Caco-2 (cell line): ENCODE measurements at regions not wholly inside any gene's neighbourhood (a gene's known extent, or its start where the extent isn't known, plus 50 kb on each side); places are given as distances from the start of the nearest gene placed in this dataset.

Experiments
- BruUV-seq: library from RNA; stranded (reverse); fragments of 400-500 nt; replicated peaks from 2 replicates; lab custom pipeline; 2021; lab: Mats Ljungman, UMichigan
- CTCF ChIA-PET: fragments of 300-600 bp; sonication (Branson Sonifier 250); formaldehyde crosslinking; loops from one replicate; lab custom pipeline; 2022; ENCODE audit warnings: antibody characterized with exemption; lab: Charles Lee
- POLR2A ChIA-PET: fragments of 300-600 bp; sonication (Branson Sonifier 250); formaldehyde crosslinking; loops from one replicate; lab custom pipeline; 2022; ENCODE audit warnings: antibody characterized with exemption; lab: Charles Lee
- DNase-seq, 2 experiments: peaks; one replicate each; pipeline versions ENCODE4 v3.0.0 to v3.0.0-alpha.2; 2020 to 2022
- H3K27me3 ChIP-seq: replicated peaks from 2 replicates; pipeline ENCODE4 v1.6.0; 2011; ENCODE audit warnings: low read length; ENCODE audit not compliant: control insufficient read depth, insufficient read depth
- H3K36me3 ChIP-seq: 2 replicates; pipeline ENCODE4 v1.5.1; 2011; ENCODE audit warnings: low read length; ENCODE audit not compliant: control insufficient read depth, insufficient read depth
- H3K4me1 ChIP-seq: fragments of 250-450 bp; sonication (Bioruptor Pico); 2 replicates; pipeline ENCODE4 v1.5.1; 2020; ENCODE audit warnings: mild to moderate bottlenecking
- H3K4me3 ChIP-seq: 2 replicates; pipeline ENCODE4 v1.5.1; 2011; ENCODE audit warnings: low read depth, mild to moderate bottlenecking, control low read depth, low read length
- H3K9me3 ChIP-seq: fragments of 250-450 bp; sonication (Bioruptor Pico); 2 replicates; pipeline ENCODE4 v1.5.1; 2020; ENCODE audit warnings: mild to moderate bottlenecking, moderate library complexity
- H3K27ac Mint-ChIP-seq: one replicate; pipeline ENCODE4 v1.8.0; 2022; ENCODE audit warnings: mixed read lengths; ENCODE audit not compliant: unreplicated experiment
- H3K27me3 Mint-ChIP-seq: one replicate; pipeline ENCODE4 v1.8.0; 2022; ENCODE audit warnings: mixed read lengths; ENCODE audit not compliant: insufficient read depth, unreplicated experiment
- H3K36me3 Mint-ChIP-seq: one replicate; pipeline ENCODE4 v1.8.0; 2022; ENCODE audit warnings: mild to moderate bottlenecking, mixed read lengths; ENCODE audit not compliant: insufficient read depth, unreplicated experiment
- H3K4me1 Mint-ChIP-seq: one replicate; pipeline ENCODE4 v1.8.0; 2022; ENCODE audit warnings: low read depth, mixed read lengths; ENCODE audit not compliant: unreplicated experiment
- H3K4me3 Mint-ChIP-seq: one replicate; pipeline ENCODE4 v1.8.0; 2022; ENCODE audit warnings: mild to moderate bottlenecking, moderate library complexity, mixed read lengths; ENCODE audit not compliant: unreplicated experiment
- H3K9me3 Mint-ChIP-seq: one replicate; pipeline ENCODE4 v1.8.0; 2022; ENCODE audit warnings: mixed read lengths; ENCODE audit not compliant: unreplicated experiment
- CTCF ChIP-seq, 2 experiments: fragments of 200-600 bp in 1 of 2; IDR thresholded peaks; 1 replicate in 1 of 2; 2 replicates in 1 of 2; pipeline versions ENCODE4 v1.5.1 to v1.8.0; 2011 to 2022; ENCODE audit warnings: antibody characterized with exemption in 1 of 2, control low read depth in 1 of 2, inconsistent platforms in 1 of 2, low read depth in 1 of 2, low read length in 1 of 2, mild to moderate bottlenecking in 1 of 2, moderate library complexity in 1 of 2; ENCODE audit not compliant: insufficient read depth in 1 of 2, severe bottlenecking in 1 of 2, unreplicated experiment in 1 of 2
- intact Hi-C: fragments of 100-400 bp; cut with micrococcal nuclease; formaldehyde crosslinking; loops from one replicate; pipeline ENCODE4 v1.10.0; 2022; ENCODE audit not compliant: unreplicated experiment

- DNase-seq, result no peak
- intact Hi-C loops, result no loop called here
- Histone ChIP-seq H3K4me3 (no peak overlapping the region), H3K4me1 (no peaks in the 10 kb centered on the region), H3K9me3 (no peaks in the 10 kb centered on the region), H3K36me3 (no peaks in the 10 kb centered on the region), H3K27me3 (no peaks in the 10 kb centered on the region)
- H3K36me3 Mint-ChIP-seq, result no peaks in the 10 kb centered on the region
- no peak overlapping the region for H3K27ac Mint-ChIP-seq
- H3K27me3 Mint-ChIP-seq, result peaks cover 2% of the 10 kb centered on the region
- H3K4me3 Mint-ChIP-seq, result no peak overlapping the region
- ChIA-PET POLR2A (no interaction called here), CTCF (no interaction called here)
- TF ChIP-seq CTCF (IDR thresholded peaks at IDR 0.05; ENCODE audit: insufficient read depth in 1 of 2, low read depth in 1 of 2, low read length in 1 of 2, severe bottlenecking in 1 of 2, unreplicated experiment in 1 of 2), result no peak
- BruUV-seq, result no TSS peak
- H3K4me1 Mint-ChIP-seq, result peaks cover 4% of the 10 kb centered on the region
- no peaks in the 10 kb centered on the region for H3K9me3 Mint-ChIP-seq
Observed at GRCh38 chr4:123838474-123838873, 441.9 kb downstream of the SPRY1 start.

- Mint-ChIP-seq H3K4me1 (peaks cover 8% of the 10 kb centered on the region), H3K36me3 (no peaks in the 10 kb centered on the region), H3K27me3 (peaks cover 2% of the 10 kb centered on the region), H3K27ac (no peak overlapping the region), H3K9me3 (no peaks in the 10 kb centered on the region), H3K4me3 (no peak overlapping the region)
- POLR2A ChIA-PET, result no interaction called here
- Histone ChIP-seq H3K4me1 (no peaks in the 10 kb centered on the region), H3K36me3 (no peaks in the 10 kb centered on the region), H3K27me3 (no peaks in the 10 kb centered on the region), H3K4me3 (no peak overlapping the region), H3K9me3 (no peaks in the 10 kb centered on the region)
- CTCF ChIA-PET, result no interaction called here
- BruUV-seq, result no TSS peak
- TF ChIP-seq CTCF (IDR thresholded peaks at IDR 0.05; ENCODE audit: insufficient read depth in 1 of 2, low read depth in 1 of 2, low read length in 1 of 2, severe bottlenecking in 1 of 2, unreplicated experiment in 1 of 2), result no peak
- intact Hi-C loops, result no loop called here
- DNase-seq, result no peak
Observed at GRCh38 chr4:123840197-123840596, 443.6 kb downstream of the SPRY1 start.

GRCh38 chr4:123841447-123842121 is 445.0 kb downstream of the SPRY1 start:
- Mint-ChIP-seq H3K27ac (no peak overlapping the region), H3K9me3 (no peaks in the 10 kb centered on the region), H3K4me1 (peaks cover 8% of the 10 kb centered on the region), H3K4me3 (no peak overlapping the region), H3K36me3 (no peaks in the 10 kb centered on the region), H3K27me3 (peaks cover 2% of the 10 kb centered on the region)
- no peaks in the 10 kb centered on the region for H3K36me3 ChIP-seq
- no TSS peak for BruUV-seq
- ChIA-PET CTCF (no interaction called here), POLR2A (no interaction called here)
- no peaks in the 10 kb centered on the region for H3K27me3 ChIP-seq
- no peaks in the 10 kb centered on the region for H3K4me1 ChIP-seq
- no peaks in the 10 kb centered on the region for H3K9me3 ChIP-seq
- DNase-seq, result no peak
- H3K4me3 ChIP-seq, result no peak overlapping the region
- intact Hi-C loops, result no loop called here
- no peak for TF ChIP-seq CTCF (IDR thresholded peaks at IDR 0.05; ENCODE audit: insufficient read depth in 1 of 2, low read depth in 1 of 2, low read length in 1 of 2, severe bottlenecking in 1 of 2, unreplicated experiment in 1 of 2)
